Pulmonary artery endothelial cell (primary cell): ENCODE measurements at regions not wholly inside any gene's neighbourhood (a gene's known extent, or its start where the extent isn't known, plus 50 kb on each side); places are given as distances from the start of the nearest gene placed in this dataset.
A peak's percentile ranks its signal among the peaks of the same experiment; 100 is the strongest.
"Not testable (repeated sequence)": the region's sequence is repeated elsewhere in the genome, so short reads cannot be mapped to it uniquely, and the experiment has no call there.

Experiments used
- DNase-seq: peaks from one replicate; pipeline ENCODE4 v3.0.0-alpha.2; 2011; ENCODE audit warnings: low read depth, low spot score

GRCh38 chr21:16418226-16418625, 688.4 kb downstream of the USP25 start:
- DNase-seq = no peak

GRCh38 chr21:16418642-16419041, 688.9 kb downstream of the USP25 start:
- no peak for DNase-seq

- DNase-seq = peak; percentile 96
These were observed 689.6 kb downstream of the USP25 start for GRCh38 chr21:16419188-16419921.

- DNase-seq = peak; percentile 69
These were observed 690.4 kb downstream of the USP25 start for GRCh38 chr21:16420031-16420724.

- DNase-seq = no peak
These were observed 691.2 kb downstream of the USP25 start for GRCh38 chr21:16421007-16421406.

GRCh38 chr21:16421965-16422364, 692.2 kb downstream of the USP25 start:
- no peak for DNase-seq

GRCh38 chr21:16422702-16423101, 692.9 kb downstream of the USP25 start:
- DNase-seq = no peak

- DNase-seq = no peak
These were observed 694.1 kb downstream of the USP25 start for GRCh38 chr21:16423921-16424320.

- no peak for DNase-seq
These were observed 694.6 kb downstream of the USP25 start for GRCh38 chr21:16424331-16424751.

GRCh38 chr21:16425376-16425775, 695.6 kb downstream of the USP25 start:
- no peak for DNase-seq

- DNase-seq = no peak
These were observed 697.2 kb downstream of the USP25 start for GRCh38 chr21:16426936-16427335.

- no peak for DNase-seq
These were observed 697.9 kb downstream of the USP25 start for GRCh38 chr21:16427587-16428087.

GRCh38 chr21:16437586-16437985, 707.8 kb downstream of the USP25 start:
- DNase-seq = peak; percentile 49

GRCh38 chr21:16438761-16439160, 709.0 kb downstream of the USP25 start:
- DNase-seq = no peak

- DNase-seq = no peak
These were observed 712.0 kb downstream of the USP25 start for GRCh38 chr21:16441789-16442188.

GRCh38 chr21:16454399-16454798, 724.6 kb downstream of the USP25 start:
- no peak for DNase-seq

GRCh38 chr21:16455526-16455925, 725.7 kb downstream of the USP25 start:
- no peak for DNase-seq

- no peak for DNase-seq
These were observed 726.2 kb downstream of the USP25 start for GRCh38 chr21:16455978-16456377.

GRCh38 chr21:16457498-16457897, 727.7 kb downstream of the USP25 start:
- DNase-seq = no peak

- DNase-seq = no peak
These were observed 731.2 kb downstream of the USP25 start for GRCh38 chr21:16460936-16461335.

GRCh38 chr21:16464211-16464889, 734.6 kb downstream of the USP25 start:
- DNase-seq = not testable (repeated sequence)

- no peak for DNase-seq
These were observed 738.4 kb downstream of the USP25 start for GRCh38 chr21:16468184-16468583.
